NCI-H187 (cell line): ENCODE measurements at regions not wholly inside any gene's neighbourhood (a gene's known extent, or its start where the extent isn't known, plus 50 kb on each side); places are given as distances from the start of the nearest gene placed in this dataset.

Source experiments
- DNase-seq, 2 experiments: peaks; one replicate each; lab custom pipeline; 2025; lab: John Stamatoyannopoulos, UW

- DNase-seq, result no peak
Measured at GRCh38 chr11:23947883-23948282, 549.0 kb upstream of the LUZP2 start.

- no peak for DNase-seq
Measured at GRCh38 chr11:23948851-23949250, 548.0 kb upstream of the LUZP2 start.

GRCh38 chr11:23953951-23954710 is 542.7 kb upstream of the LUZP2 start:
- DNase-seq, result no peak

- no peak for DNase-seq
Measured at GRCh38 chr11:23954730-23955129, 542.1 kb upstream of the LUZP2 start.

- DNase-seq, result no peak
Measured at GRCh38 chr11:23956586-23956985, 540.3 kb upstream of the LUZP2 start.

- no peak for DNase-seq
Measured at GRCh38 chr11:23957314-23957713, 539.5 kb upstream of the LUZP2 start.

GRCh38 chr11:23959462-23959861 is 537.4 kb upstream of the LUZP2 start:
- DNase-seq, result no peak

GRCh38 chr11:23961503-23962338 is 535.1 kb upstream of the LUZP2 start:
- no peak for DNase-seq

- no peak for DNase-seq
Measured at GRCh38 chr11:23973244-23973643, 523.6 kb upstream of the LUZP2 start.

- DNase-seq, result no peak
Measured at GRCh38 chr11:23974051-23974450, 522.8 kb upstream of the LUZP2 start.

- DNase-seq, result no peak
Measured at GRCh38 chr11:23974601-23975000, 522.3 kb upstream of the LUZP2 start.

- DNase-seq, result no peak
Measured at GRCh38 chr11:23976426-23976825, 520.4 kb upstream of the LUZP2 start.

GRCh38 chr11:23976841-23977271 is 520.0 kb upstream of the LUZP2 start:
- DNase-seq, result no peak

GRCh38 chr11:23988381-23989006 is 508.4 kb upstream of the LUZP2 start:
- DNase-seq, result no peak

GRCh38 chr11:23990346-23991164 is 506.3 kb upstream of the LUZP2 start:
- no peak for DNase-seq

GRCh38 chr11:23991165-23991539 is 505.7 kb upstream of the LUZP2 start:
- no peak for DNase-seq

GRCh38 chr11:23995891-23996290 is 501.0 kb upstream of the LUZP2 start:
- no peak for DNase-seq

- DNase-seq, result no peak
Measured at GRCh38 chr11:23997356-23997755, 499.5 kb upstream of the LUZP2 start.

- no peak for DNase-seq
Measured at GRCh38 chr11:24005202-24005876, 491.5 kb upstream of the LUZP2 start.

- no peak for DNase-seq
Measured at GRCh38 chr11:24043842-24044241, 453.0 kb upstream of the LUZP2 start.

- no peak for DNase-seq
Measured at GRCh38 chr11:24046731-24047130, 450.1 kb upstream of the LUZP2 start.
